SIG-M5 (cell line): ENCODE measurements at regions not wholly inside any gene's neighbourhood (a gene's known extent, or its start where the extent isn't known, plus 50 kb on each side); places are given as distances from the start of the nearest gene placed in this dataset.

Experiments
- DNase-seq: peaks from one replicate; lab custom pipeline; 2025; lab: John Stamatoyannopoulos, UW

GRCh38 chr4:157664726-157665125, 444.2 kb downstream of the GRIA2 start:
- no peak for DNase-seq

- DNase-seq, result no peak
These were observed 434.7 kb downstream of the GRIA2 start for GRCh38 chr4:157655096-157655809.

GRCh38 chr4:157643257-157643656, 422.7 kb downstream of the GRIA2 start:
- no peak for DNase-seq

- no peak for DNase-seq
These were observed 413.5 kb downstream of the GRIA2 start for GRCh38 chr4:157634057-157634456.

- no peak for DNase-seq
These were observed 396.4 kb downstream of the GRIA2 start for GRCh38 chr4:157616741-157617472.

GRCh38 chr4:157607996-157608395, 387.5 kb downstream of the GRIA2 start:
- DNase-seq, result no peak

- no peak for DNase-seq
These were observed 380.1 kb downstream of the GRIA2 start for GRCh38 chr4:157600583-157600982.

- DNase-seq, result no peak
These were observed 370.7 kb downstream of the GRIA2 start for GRCh38 chr4:157591245-157591644.

GRCh38 chr4:157590679-157591078, 370.2 kb downstream of the GRIA2 start:
- no peak for DNase-seq

GRCh38 chr4:157587681-157588423, 367.3 kb downstream of the GRIA2 start:
- no peak for DNase-seq

GRCh38 chr4:157582141-157582540, 361.6 kb downstream of the GRIA2 start:
- DNase-seq, result no peak

- no peak for DNase-seq
These were observed 356.2 kb downstream of the GRIA2 start for GRCh38 chr4:157576671-157577217.

GRCh38 chr4:157575339-157575738, 354.8 kb downstream of the GRIA2 start:
- DNase-seq, result no peak

- no peak for DNase-seq
These were observed 354.1 kb downstream of the GRIA2 start for GRCh38 chr4:157574606-157575005.

- DNase-seq, result no peak
These were observed 352.4 kb downstream of the GRIA2 start for GRCh38 chr4:157572951-157573350.

GRCh38 chr4:157572284-157572683, 351.8 kb downstream of the GRIA2 start:
- no peak for DNase-seq

GRCh38 chr4:157564771-157565170, 344.2 kb downstream of the GRIA2 start:
- DNase-seq, result no peak

GRCh38 chr4:157564218-157564617, 343.7 kb downstream of the GRIA2 start:
- DNase-seq, result no peak

- DNase-seq, result no peak
These were observed 337.5 kb downstream of the GRIA2 start for GRCh38 chr4:157558016-157558415.

- no peak for DNase-seq
These were observed 329.5 kb downstream of the GRIA2 start for GRCh38 chr4:157550028-157550427.

- DNase-seq, result no peak
These were observed 307.4 kb downstream of the GRIA2 start for GRCh38 chr4:157527954-157528353.

- DNase-seq, result no peak
These were observed 301.4 kb downstream of the GRIA2 start for GRCh38 chr4:157521906-157522305.

- no peak for DNase-seq
These were observed 294.2 kb downstream of the GRIA2 start for GRCh38 chr4:157514711-157515110.
